NAMALWA (cell line): ENCODE measurements at regions not wholly inside any gene's neighbourhood (a gene's known extent, or its start where the extent isn't known, plus 50 kb on each side); places are given as distances from the start of the nearest gene placed in this dataset.
"Not testable (repeated sequence)": the region's sequence is repeated elsewhere in the genome, so short reads cannot be mapped to it uniquely, and the experiment has no call there.

Source experiments
- DNase-seq: peaks from one replicate; pipeline ENCODE4 v3.0.0-alpha.2; 2015; ENCODE audit warnings: low spot score

DNA sequence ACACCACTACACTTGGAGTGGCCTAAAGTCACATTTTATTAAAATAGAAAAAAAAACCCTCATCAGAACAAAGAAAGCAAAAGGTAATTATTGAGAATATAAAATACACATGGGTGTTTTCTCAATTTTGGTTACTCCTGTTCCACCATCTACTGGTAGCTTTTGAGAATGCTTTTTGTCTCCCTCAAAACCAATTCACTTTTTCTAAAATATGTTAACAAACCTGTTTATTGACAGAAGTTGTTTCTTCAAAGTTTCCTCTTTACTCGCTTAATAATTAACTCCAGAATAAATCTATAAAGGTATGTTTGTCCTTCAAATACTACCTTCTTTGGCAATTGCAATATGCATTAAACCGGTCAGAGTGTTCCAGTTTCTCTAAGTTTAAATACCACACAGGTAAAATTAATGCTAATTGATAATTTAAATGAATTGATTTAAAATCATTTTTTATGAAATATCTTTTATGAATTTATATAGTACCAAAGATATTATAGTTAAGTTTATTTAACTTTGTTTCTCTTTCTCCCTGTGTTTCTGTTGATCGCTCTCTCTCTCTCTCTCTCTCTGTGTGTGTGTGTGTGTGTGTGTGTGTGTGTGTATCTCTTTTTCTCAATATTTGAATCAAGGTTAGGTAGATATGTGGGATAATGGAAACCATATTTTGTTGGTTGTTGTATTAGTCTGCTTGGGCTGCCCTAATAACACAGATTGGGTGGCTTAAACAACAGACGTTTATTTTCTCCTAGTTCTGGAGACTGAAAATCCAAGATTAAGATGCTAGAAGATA lies 487.4 kb downstream of the PRDM9 start:
- peak; percentile 8 for DNase-seq

GRCh38 chr5:23996525-23996924 lies 489.1 kb downstream of the PRDM9 start:
- DNase-seq, result no peak

DNA sequence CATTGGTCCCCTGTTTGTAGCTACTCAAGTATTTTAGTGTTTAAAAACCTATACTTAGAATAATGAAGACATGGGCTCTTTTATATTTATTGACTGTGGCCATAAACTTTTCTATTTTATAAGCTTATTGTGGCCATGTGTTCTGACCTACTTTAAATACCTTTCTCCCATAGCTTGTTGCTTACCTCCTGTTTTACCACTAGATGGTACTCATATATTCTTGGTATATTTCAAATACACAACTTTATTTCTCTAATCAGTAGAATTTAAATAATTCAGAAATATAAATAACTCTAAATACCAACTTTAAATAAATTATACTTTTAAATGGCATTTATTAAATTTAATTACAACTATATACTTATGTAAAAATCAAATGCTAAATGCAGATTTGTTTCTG lies 498.0 kb downstream of the PRDM9 start:
- no peak for DNase-seq

DNA sequence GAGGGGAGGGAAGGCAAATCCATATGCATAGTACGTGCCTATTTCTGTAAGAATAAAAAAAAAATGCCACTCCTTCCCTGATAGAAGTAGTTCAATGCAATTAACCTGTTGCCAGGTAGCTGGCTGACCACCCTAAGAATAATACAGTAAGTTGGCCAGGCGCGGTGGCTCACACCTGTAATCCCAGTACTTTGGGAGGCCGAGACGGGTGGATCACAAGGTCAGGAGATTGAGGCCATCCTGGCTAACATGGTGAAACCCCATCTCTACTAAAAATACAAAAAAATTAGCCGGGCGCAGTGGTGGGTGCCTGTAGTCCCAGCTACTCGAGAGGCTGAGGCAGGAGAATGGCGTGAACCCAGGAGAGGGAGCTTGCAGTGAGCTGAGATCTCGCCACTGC lies 510.3 kb downstream of the PRDM9 start:
- DNase-seq, result not testable (repeated sequence)

- DNase-seq, result no peak
Observed at GRCh38 chr5:24026288-24026687, 518.9 kb downstream of the PRDM9 start.

DNA sequence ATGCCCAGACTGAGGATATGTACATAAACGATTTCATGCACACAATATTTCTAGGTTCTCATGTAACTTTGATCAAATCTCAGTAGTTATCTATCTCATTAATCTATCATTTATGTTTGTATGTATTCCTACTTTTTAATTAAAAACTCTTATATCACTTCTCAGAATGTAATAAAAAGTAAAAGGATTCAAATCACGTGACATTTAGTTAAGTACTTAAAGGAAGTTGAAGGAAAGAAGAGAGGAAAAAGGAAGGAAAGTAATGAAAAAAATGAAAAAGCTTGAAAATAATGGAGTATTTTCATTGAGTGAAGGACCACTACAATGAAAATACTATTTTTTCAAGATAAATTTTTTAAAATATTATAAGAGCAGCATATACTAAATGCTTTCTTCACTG lies 535.3 kb downstream of the PRDM9 start:
- DNase-seq, result no peak

DNA sequence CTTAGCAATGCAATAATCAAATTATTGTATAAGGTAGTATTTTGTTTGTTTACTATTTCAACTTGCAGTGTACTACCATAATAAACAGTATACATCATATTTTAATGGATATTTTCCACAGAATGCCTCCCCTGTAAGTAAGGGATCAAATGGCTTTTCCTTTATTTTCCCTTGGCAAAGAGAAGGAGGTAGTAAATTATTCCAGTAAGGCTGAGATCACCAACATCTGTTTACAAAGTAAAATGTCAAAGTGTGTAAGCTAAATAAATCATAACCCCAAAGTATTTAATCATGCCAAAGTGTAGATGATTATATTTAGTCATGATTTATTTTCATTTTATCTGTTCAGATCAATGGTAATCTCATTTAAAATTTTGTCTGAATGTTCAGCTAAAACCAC lies 537.6 kb downstream of the PRDM9 start:
- DNase-seq, result no peak

GRCh38 chr5:24053737-24054136 lies 546.3 kb downstream of the PRDM9 start:
- no peak for DNase-seq

DNA sequence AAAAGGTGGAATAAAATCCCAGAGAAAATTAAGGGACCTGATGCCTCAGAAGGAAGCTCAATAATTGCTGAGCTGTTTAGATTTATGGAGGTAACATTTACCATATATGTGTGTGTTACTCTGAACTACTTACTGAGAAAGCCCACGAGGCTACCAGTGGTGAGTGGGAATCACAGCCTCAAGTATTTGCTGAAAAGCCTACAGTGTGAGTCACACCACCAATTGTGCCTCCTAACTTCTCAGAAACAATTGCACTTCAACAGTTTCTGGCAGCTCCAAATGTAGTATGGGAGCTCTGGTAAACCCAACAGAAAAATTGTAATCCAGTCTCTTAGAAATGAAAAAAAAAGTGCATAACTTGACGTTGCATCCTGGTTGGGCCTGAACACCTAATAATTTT lies 551.6 kb downstream of the PRDM9 start:
- no peak for DNase-seq

DNA sequence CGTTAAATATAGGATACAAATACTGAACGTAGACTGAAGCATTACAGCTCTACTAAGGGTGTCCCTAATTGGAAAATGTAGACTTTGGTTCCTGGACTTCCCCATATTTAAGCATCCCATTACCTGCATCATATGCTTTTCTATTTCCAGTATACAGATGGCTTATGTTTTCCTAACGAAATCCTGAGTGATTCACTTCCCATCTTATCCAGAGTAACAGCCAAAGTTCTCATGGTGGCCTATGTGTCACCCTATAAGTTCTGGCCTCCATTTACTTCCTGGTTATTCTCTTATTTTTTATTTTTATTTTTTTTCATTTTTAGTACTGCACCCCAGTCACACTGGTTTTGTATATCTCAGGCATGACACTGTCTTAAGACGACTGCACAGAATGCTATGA lies 552.3 kb downstream of the PRDM9 start:
- DNase-seq, result no peak

DNA sequence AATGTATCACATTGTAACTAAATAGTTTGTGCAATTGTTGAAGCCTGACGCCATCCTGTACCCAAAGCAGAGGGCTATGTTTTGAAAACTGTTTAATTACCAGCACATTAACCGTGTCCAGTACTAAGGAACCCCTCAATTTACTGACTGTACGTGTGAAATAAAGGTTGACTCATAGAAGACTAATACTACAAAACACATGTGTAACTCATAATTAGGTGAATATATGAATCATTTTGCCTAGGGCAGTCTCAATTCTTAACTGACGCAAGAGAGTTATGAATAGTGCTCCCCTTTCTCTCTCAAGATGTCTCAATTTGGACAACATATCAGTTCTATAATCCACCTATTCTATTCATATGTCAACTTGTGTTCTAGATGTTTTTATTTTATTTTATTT lies 558.4 kb downstream of the PRDM9 start:
- no peak for DNase-seq

- DNase-seq, result no peak
Observed at GRCh38 chr5:24067208-24067607, 559.8 kb downstream of the PRDM9 start.

DNA sequence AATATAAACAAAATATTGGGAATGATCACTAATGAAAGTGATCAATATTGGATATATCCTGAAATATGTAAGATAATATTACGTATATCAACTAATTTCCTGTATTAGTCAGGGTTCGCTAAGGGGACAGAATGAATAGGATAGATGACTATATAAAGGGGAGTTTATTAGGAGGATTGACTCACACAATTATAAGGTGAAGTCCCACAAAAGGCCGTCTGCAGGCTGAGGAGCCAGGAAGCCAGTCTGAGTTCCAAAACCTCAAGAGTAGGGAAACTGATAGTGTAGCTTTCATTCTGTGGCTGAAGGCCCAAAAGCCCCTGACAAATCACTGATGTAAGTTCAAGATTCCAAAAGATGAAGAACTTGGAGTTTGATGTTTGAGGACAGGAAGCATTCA lies 561.1 kb downstream of the PRDM9 start:
- DNase-seq, result no peak

DNA sequence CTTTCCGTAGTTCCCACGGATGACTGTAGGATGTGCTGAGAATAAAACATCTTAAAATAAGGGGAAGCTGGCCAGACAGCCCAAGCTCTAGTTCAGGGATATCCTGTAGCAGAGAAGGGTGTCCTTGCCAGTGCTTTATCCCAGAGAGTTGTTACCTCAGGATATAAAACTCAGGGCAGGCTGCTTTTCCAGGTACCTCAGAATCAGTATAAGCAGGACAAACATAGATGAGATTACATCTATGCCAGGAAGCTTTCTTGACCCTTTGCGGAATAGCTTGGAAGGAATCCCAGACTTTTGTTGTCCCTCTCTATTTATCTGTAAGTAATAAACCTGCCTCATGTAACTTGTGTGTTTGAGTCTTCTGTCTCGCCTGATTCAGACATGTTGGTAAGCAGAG lies 565.7 kb downstream of the PRDM9 start:
- DNase-seq, result no peak

DNA sequence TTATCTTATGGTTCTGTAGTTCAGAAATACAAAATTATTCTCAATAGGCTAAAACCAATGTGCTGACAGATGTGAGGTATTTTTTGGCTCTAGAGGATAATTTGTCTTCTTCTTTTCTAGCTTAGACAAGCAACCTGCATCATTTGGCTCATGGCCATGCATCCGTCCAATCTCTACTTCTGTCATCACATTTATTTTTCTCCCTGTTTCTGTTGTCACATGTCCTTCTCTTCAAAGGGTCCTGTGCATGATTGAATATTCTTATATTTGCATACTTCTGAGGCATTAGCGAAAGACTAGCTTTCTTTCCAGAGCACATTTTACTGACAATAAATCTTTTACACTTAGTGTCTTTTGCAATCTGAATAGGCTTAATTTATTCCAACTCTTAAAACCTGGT lies 564.7 kb downstream of the CDH10 start:
- DNase-seq, result no peak

DNA sequence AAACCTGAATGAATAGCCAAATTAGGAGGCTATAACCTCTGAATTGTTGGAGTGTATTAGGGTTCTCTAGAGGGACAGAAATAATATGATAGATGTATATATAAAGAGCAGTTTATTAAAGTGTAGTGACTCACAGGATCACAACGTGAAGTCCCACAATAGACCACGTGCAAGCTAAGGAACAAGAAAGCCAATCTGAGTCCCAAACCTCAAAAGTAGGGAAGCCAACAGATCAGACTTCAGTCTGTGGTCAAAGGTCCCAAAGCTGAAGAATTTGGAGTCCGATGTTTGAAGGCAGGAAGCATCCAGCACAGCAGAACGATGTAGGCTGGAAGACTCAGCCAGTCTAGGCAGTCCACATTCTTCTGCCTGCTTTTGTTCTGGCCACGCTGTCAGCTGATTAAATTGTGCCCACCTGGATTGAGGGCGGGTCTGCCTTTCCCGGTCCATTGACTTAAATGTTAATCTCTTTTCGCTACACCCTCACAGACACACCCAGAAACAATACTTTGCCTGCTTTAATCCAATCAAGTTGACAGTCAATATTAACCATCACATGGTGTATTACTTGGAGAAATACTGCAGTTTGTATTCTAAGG lies 550.6 kb downstream of the CDH10 start:
- no peak for DNase-seq

GRCh38 chr5:24102010-24102409 lies 542.8 kb downstream of the CDH10 start:
- DNase-seq, result no peak

DNA sequence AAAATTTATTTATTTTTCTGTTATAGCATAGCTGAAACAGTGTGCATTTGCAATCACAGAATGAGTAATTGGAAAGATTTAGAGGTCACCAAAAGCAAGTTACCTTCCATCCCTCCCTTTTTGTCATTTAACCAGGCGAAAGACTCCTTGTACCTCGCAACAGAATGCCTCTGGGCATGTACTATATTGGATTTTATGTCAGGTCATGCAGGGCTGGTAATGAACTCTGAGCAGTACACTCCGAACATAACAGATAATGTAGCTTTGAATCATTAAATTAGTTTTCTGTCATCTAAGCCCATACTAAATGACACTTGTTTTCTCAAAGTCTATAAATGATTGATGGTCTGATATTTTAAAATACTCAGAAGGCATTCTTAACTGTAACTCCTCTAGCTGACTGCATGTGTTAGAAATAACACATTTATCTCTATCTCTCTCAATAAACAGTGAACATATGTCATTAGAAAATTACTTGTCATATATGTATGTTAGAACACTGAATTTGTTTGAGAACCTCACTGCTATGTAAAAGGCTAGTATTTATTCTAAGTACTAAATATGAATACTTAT lies 541.2 kb downstream of the CDH10 start:
- no peak for DNase-seq

DNA sequence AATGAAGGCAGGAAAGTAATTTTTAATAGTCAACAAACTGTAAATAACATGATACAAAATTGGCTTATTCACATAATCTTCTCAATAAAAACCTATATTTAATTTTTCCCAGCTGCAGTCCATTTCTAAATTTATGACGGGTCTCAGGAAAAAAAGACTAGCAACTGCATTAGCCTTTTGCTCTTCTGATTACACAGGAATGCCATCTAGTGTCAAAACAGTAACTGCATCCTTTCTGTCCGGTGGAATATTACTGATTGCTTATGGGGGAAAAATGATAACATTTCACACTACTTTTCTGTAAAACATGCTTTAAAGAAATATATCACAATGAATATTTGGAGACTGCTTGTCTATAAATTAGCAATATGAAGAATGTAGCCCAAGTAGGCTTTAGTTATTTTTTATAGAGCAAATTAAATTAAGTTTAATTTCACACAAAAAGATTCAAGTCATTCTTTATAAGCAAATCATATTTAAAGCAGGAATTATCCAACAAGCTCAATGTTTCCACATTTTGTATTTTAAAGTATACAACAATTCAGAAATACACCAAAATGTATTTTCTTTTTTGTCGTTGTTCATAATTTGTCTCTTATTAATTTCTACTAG lies 534.7 kb downstream of the CDH10 start:
- peak; percentile 45 for DNase-seq

DNA sequence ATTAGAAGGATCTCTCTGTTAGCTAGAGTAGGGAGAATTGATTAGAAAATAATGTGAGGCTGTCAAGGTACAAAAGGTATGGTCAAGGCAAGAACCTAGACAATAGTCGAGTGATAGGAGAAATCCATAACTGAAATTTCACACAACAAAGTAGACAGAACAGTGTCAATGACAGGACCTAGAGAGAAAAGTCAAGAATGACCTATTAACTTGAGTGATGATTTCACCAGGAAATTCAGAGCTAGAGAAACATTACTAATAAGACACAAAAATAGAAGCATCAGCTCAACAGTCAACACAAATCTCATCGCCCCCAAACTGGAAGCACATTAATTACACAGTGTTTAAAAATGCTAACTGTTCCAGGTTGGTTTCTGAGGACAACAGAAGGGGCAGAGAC lies 532.4 kb downstream of the CDH10 start:
- no peak for DNase-seq

- no peak for DNase-seq
Observed at GRCh38 chr5:24118351-24118750, 526.4 kb downstream of the CDH10 start.

DNA sequence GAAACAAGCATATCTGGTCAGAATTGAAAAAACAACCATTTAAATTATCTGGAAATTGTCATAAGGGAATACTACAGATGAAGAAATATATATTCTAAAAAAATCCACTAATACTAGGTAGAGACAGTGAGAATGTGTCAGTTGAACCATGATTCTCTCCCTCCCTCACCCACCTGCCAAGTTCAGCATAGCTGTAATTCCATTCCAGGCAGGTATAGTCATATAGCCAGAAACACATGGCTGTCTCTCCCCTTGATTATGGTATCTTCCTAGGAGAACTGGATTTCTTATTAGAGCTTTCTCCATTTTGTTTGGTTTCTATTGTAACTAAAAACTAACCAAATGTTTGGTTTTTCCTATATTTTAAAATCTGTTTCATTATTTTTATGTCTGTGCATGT lies 509.2 kb downstream of the CDH10 start:
- DNase-seq, result no peak

DNA sequence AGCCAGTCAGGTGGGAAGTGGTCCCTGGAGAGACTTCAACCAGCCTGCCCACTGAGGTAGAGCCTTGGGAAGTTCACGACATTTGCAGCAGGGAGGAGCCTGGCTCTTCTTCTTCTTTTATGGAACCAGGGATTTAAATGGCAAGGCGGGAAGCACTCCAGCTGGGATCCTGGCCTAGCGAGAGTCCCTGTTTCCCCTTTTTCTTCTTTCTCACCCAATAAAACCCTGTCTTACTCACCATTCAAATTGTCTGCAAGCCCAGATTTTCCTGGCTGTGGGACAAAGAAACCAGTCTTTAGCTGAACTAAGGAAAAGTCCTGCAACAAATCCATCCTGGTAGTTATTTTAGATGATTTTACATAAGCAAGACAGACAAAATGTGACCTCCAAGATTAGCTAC lies 503.7 kb downstream of the CDH10 start:
- DNase-seq, result no peak
